ENCODE measurements at regions not wholly inside any gene's neighbourhood (a gene's known extent, or its start where the extent isn't known, plus 50 kb on each side); places are given as distances from the start of the nearest gene placed in this dataset.

DNA sequence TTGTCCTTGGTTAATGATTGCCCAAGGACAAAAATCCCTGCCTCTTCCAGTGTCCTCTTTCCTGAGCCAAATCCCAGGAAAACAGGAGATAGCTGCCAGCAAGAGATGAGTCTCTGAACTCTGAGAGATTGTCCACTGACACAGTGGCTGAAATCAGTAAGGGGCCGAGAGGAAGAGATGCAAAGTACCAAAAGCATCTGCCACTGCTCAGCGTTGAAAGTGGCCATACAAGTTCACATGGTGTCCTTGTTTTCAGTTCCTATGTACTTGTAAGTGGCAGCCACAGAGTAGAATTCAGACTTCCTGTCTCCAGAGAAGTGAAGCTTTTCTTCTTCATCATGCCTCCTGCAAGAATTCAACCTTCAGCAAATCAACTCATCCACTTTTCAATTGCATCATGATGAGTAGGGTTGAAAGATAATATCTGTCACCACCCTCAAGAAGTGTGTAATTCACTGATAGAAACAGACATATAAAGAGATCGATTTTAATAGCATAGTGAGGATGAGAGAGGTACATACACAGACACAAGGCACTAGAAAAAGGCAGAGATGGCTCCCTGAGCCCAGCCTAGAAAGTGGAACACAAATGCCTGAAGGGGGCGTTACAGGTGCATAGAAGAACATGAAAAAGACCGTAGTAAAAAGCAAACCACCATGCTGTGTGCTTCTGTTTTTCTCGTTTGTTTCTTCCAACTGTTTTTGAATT lies 185.8 kb downstream of the MRPL39 start:
- TF ChIP-seq TAF1 (IDR thresholded peaks at IDR 0.05; ENCODE audit: low read depth, low read length) (no peak), POLR2A (IDR thresholded peaks at IDR 0.05; ENCODE audit: low read depth, low read length) (no peak; the same call in none of the 2 replicates), POLR2AphosphoS5 (IDR thresholded peaks at IDR 0.05; ENCODE audit: low read depth, low read length) (no peak; the same call in none of the 2 replicates), POU2F2 (IDR thresholded peaks at IDR 0.05; ENCODE audit: low read depth, low read length) (no peak; the same call in 1 of the 2 replicates)
